ENCODE measurements at regions not wholly inside any gene's neighbourhood (a gene's known extent, or its start where the extent isn't known, plus 50 kb on each side); places are given as distances from the start of the nearest gene placed in this dataset.
"Not testable (repeated sequence)": the region's sequence is repeated elsewhere in the genome, so short reads cannot be mapped to it uniquely, and the experiment has no call there.

GRCh38 chr2:106004851-106005250 is 189.2 kb downstream of the UXS1 start:
- no peak for DNase-seq

GRCh38 chr2:105999211-105999989 is 194.7 kb downstream of the UXS1 start:
- no peak for DNase-seq

GRCh38 chr2:105997711-105998110 is 196.4 kb downstream of the UXS1 start:
- no peak for DNase-seq

- no peak for DNase-seq
Observed at GRCh38 chr2:105990624-105991023, 203.5 kb downstream of the UXS1 start.

- not testable (repeated sequence) for DNase-seq
Observed at GRCh38 chr2:105989803-105990202, 204.3 kb downstream of the UXS1 start.

GRCh38 chr2:105989070-105989469 is 205.0 kb downstream of the UXS1 start:
- no peak for DNase-seq

GRCh38 chr2:105977807-105978206 is 216.3 kb downstream of the UXS1 start:
- no peak for DNase-seq

- no peak for DNase-seq
Observed at GRCh38 chr2:105977212-105977611, 216.9 kb downstream of the UXS1 start.

GRCh38 chr2:105974812-105975211 is 219.3 kb downstream of the UXS1 start:
- DNase-seq: no peak

- no peak for DNase-seq
Observed at GRCh38 chr2:105972927-105973326, 221.2 kb downstream of the UXS1 start.

GRCh38 chr2:105972246-105972645 is 221.9 kb downstream of the UXS1 start:
- no peak for DNase-seq

- DNase-seq: no peak
Observed at GRCh38 chr2:105969552-105969951, 224.5 kb downstream of the UXS1 start.

- DNase-seq: no peak
Observed at GRCh38 chr2:105962221-105962620, 217.5 kb downstream of the NCK2 start.

GRCh38 chr2:105961599-105962146 is 217.0 kb downstream of the NCK2 start:
- DNase-seq: no peak

- no peak for DNase-seq
Observed at GRCh38 chr2:105959357-105959756, 214.6 kb downstream of the NCK2 start.

- no peak for DNase-seq
Observed at GRCh38 chr2:105954891-105955290, 210.2 kb downstream of the NCK2 start.

GRCh38 chr2:105953942-105954341 is 209.2 kb downstream of the NCK2 start:
- no peak for DNase-seq

- no peak for DNase-seq
Observed at GRCh38 chr2:105952131-105952530, 207.4 kb downstream of the NCK2 start.

GRCh38 chr2:105951384-105951694 is 206.6 kb downstream of the NCK2 start:
- DNase-seq: no peak

GRCh38 chr2:105950521-105951383 is 206.0 kb downstream of the NCK2 start:
- DNase-seq: no peak

GRCh38 chr2:105943977-105944376 is 199.3 kb downstream of the NCK2 start:
- no peak for DNase-seq

Measured in cerebellar nuclear complex (tissue), 1 donor.